ENCODE measurements at regions not wholly inside any gene's neighbourhood (a gene's known extent, or its start where the extent isn't known, plus 50 kb on each side); places are given as distances from the start of the nearest gene placed in this dataset.

GRCh38 chr11:62033191-62034035 lies 66.0 kb upstream of the FTH1 start (continued):
- TF ChIP-seq CLOCK (CRISPR knock-in tag; IDR thresholded peaks at IDR 0.05; ENCODE audit: borderline replicate concordance) (no peak), BCOR (IDR thresholded peaks at IDR 0.05) (peak; percentile 70; the same call in 1 of the 2 replicates), CTBP1 (IDR thresholded peaks at IDR 0.05; ENCODE audit: borderline replicate concordance) (peak; percentile 97), PRDM10 (IDR thresholded peaks at IDR 0.05; ENCODE audit: partially characterized antibody) (no peak), SMAD1 (IDR thresholded peaks at IDR 0.05; ENCODE audit: low read depth, low read length, partially characterized antibody) (no peak), MEF2A (IDR thresholded peaks at IDR 0.05; ENCODE audit: control insufficient read depth, low read depth, low read length) (no peak), DMBX1 (CRISPR knock-in tag; IDR thresholded peaks at IDR 0.05; ENCODE audit: borderline replicate concordance) (no peak), TGIF2 (CRISPR knock-in tag; IDR thresholded peaks at IDR 0.05) (no peak), PHF20 (IDR thresholded peaks at IDR 0.05; ENCODE audit: partially characterized antibody) (no peak), EP400 (IDR thresholded peaks at IDR 0.05) (peak; percentile 38; the same call in 1 of the 2 replicates), ZNF561 (CRISPR knock-in tag; conservative IDR thresholded peaks at IDR 0.05) (no peak), POLR2AphosphoS5 (IDR thresholded peaks at IDR 0.05; ENCODE audit: control insufficient read depth, insufficient read depth, low read depth, low read length) (no peak), ZNF780A (CRISPR knock-in tag; IDR thresholded peaks at IDR 0.05) (no peak), FOXJ3 (CRISPR knock-in tag; IDR thresholded peaks at IDR 0.05) (no peak), ZNF764 (CRISPR knock-in tag; IDR thresholded peaks at IDR 0.05; ENCODE audit: low read depth) (no peak), MCM3 (IDR thresholded peaks at IDR 0.05) (no peak), KDM1A (IDR thresholded peaks at IDR 0.05) (peak in 1 of 2 experiments; percentile 21; a peak in 1 of 4 replicates), BHLHE40 (IDR thresholded peaks at IDR 0.05; ENCODE audit: low read length) (peak; percentile 41; the same call in 1 of the 2 replicates), SP2 (IDR thresholded peaks at IDR 0.05; ENCODE audit: extremely low read depth, low read depth, low read length, poor library complexity, severe bottlenecking) (no peak), RBM15 (IDR thresholded peaks at IDR 0.05; ENCODE audit: insufficient read depth, low read length) (no peak), TOE1 (IDR thresholded peaks at IDR 0.05; ENCODE audit: borderline replicate concordance) (no peak), TOE1 (CRISPR knock-in tag; IDR thresholded peaks at IDR 0.05; ENCODE audit: borderline replicate concordance, low read depth) (no peak), SMARCB1 (IDR thresholded peaks at IDR 0.05; ENCODE audit: insufficient read length, low read depth) (no peak), ZNF274 (IDR thresholded peaks at IDR 0.05; ENCODE audit: borderline replicate concordance, low read depth, low read length) (no peak)
